Breast epithelium (tissue), 3 donors: ENCODE measurements at regions not wholly inside any gene's neighbourhood (a gene's known extent, or its start where the extent isn't known, plus 50 kb on each side); places are given as distances from the start of the nearest gene placed in this dataset.

ENCODE experiments used
- POLR2A ChIP-seq: fragments of 450-650 bp; IDR thresholded peaks from one replicate; pipeline ENCODE4 v1.6.1; 2016; ENCODE audit warnings: antibody characterized with exemption, mild to moderate bottlenecking, moderate library complexity
- TF ChIP-seq, protein P1 (sequence below), 3 donors: fragments of 450-650 bp; IDR thresholded peaks; one replicate each; pipeline ENCODE4 v1.5.1; 2016 to 2017; ENCODE audit warnings: antibody characterized with exemption in 3 of 3, mild to moderate bottlenecking in 3 of 3, moderate library complexity in 3 of 3

DNA sequence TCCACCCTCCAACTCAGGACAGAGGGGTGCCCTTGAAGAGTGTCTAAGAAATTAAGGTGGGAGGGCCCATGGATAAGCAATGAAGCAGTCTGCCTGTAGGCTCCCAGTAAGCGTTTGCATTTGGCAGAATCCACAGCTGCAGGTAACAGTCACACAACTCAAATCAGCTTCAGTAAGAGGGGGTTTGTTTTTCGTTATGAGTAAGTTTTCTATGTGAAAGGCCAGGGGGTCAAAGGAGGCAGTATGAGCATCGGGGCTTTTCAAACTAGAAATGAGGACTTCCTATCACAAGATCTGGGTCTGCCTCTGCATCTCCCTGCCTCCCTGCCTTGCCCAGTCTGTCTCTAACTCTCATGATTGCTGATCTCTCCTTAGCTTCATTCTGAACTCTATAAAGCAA lies 128.1 kb upstream of the CCL2 start:
- no peak for TF ChIP-seq POLR2A
- TF ChIP-seq, protein P1, sequence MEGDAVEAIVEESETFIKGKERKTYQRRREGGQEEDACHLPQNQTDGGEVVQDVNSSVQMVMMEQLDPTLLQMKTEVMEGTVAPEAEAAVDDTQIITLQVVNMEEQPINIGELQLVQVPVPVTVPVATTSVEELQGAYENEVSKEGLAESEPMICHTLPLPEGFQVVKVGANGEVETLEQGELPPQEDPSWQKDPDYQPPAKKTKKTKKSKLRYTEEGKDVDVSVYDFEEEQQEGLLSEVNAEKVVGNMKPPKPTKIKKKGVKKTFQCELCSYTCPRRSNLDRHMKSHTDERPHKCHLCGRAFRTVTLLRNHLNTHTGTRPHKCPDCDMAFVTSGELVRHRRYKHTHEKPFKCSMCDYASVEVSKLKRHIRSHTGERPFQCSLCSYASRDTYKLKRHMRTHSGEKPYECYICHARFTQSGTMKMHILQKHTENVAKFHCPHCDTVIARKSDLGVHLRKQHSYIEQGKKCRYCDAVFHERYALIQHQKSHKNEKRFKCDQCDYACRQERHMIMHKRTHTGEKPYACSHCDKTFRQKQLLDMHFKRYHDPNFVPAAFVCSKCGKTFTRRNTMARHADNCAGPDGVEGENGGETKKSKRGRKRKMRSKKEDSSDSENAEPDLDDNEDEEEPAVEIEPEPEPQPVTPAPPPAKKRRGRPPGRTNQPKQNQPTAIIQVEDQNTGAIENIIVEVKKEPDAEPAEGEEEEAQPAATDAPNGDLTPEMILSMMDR (IDR thresholded peaks at IDR 0.05), result no peak
